HL-60 (cell line): ENCODE measurements at regions not wholly inside any gene's neighbourhood (a gene's known extent, or its start where the extent isn't known, plus 50 kb on each side); places are given as distances from the start of the nearest gene placed in this dataset.
"Not testable (repeated sequence)": the region's sequence is repeated elsewhere in the genome, so short reads cannot be mapped to it uniquely, and the experiment has no call there.

ENCODE experiments used
- DNase-seq, 2 experiments: peaks; one replicate each; pipeline ENCODE4 v3.0.0-alpha.2; 2010 to 2020; ENCODE audit warnings: low read depth in 1 of 2, low spot score in 1 of 2
- H3K27ac ChIP-seq: fragments of 250-450 bp; sonication (Bioruptor Pico); replicated peaks from 2 replicates; pipeline ENCODE4 v1.5.1; 2020; ENCODE audit warnings: mild to moderate bottlenecking, moderate library complexity
- H3K27me3 ChIP-seq: fragments of 250-450 bp; sonication (Bioruptor Pico); 2 replicates; pipeline ENCODE4 v1.5.1; 2021; ENCODE audit warnings: mild to moderate bottlenecking, moderate library complexity; ENCODE audit not compliant: insufficient read depth, poor library complexity, severe bottlenecking
- H3K4me3 ChIP-seq: replicated peaks from 2 replicates; pipeline ENCODE4 v1.5.1; 2011; ENCODE audit warnings: mild to moderate bottlenecking, control low read depth, low read length; ENCODE audit not compliant: insufficient read depth
- GABPA ChIP-seq: IDR thresholded peaks from 2 replicates; pipeline ENCODE4 v1.6.1; 2012; ENCODE audit warnings: low read depth
- POLR2AphosphoS5 ChIP-seq: IDR thresholded peaks from 2 replicates; pipeline ENCODE4 v1.6.1; 2012; ENCODE audit warnings: low read depth
- SPI1 ChIP-seq: IDR thresholded peaks from 2 replicates; pipeline ENCODE4 v1.6.1; 2012; ENCODE audit warnings: low read depth, mild to moderate bottlenecking, borderline replicate concordance
- TF ChIP-seq, protein P1 (sequence below): IDR thresholded peaks from 2 replicates; pipeline ENCODE4 v1.6.1; 2012; ENCODE audit warnings: low read depth; ENCODE audit not compliant: insufficient replicate concordance
- TF ChIP-seq, protein P2 (sequence below): IDR thresholded peaks from one replicate; pipeline ENCODE4 v1.5.1; 2011; ENCODE audit warnings: low read length, control low read depth, inconsistent platforms; ENCODE audit not compliant: insufficient read depth

DNA sequence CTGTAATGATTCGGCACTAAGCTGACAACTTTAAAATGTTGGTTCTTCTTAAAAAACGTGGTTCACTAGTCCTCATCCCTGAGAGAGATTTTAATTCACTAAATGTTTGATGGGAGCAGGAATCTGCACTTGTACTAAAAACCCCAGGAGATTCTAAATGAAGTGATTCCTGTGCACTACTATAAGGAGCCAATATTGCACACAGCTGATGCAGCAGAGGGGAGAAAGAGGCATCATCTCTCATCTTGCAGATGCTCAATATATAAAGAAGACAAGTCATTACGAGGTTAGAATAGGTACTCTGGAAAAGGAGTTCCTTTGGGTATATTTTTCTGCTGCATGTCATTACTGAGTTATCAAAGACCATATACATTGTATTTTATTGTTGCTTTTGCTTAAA is 207.6 kb upstream of the RASGEF1B start:
- no peak for DNase-seq
- H3K27me3 ChIP-seq = peaks cover 2% of the 10 kb centered on the region
- TF ChIP-seq POLR2AphosphoS5 (no peak), SPI1 (no peak), GABPA (no peak)
- TF ChIP-seq, protein P1, sequence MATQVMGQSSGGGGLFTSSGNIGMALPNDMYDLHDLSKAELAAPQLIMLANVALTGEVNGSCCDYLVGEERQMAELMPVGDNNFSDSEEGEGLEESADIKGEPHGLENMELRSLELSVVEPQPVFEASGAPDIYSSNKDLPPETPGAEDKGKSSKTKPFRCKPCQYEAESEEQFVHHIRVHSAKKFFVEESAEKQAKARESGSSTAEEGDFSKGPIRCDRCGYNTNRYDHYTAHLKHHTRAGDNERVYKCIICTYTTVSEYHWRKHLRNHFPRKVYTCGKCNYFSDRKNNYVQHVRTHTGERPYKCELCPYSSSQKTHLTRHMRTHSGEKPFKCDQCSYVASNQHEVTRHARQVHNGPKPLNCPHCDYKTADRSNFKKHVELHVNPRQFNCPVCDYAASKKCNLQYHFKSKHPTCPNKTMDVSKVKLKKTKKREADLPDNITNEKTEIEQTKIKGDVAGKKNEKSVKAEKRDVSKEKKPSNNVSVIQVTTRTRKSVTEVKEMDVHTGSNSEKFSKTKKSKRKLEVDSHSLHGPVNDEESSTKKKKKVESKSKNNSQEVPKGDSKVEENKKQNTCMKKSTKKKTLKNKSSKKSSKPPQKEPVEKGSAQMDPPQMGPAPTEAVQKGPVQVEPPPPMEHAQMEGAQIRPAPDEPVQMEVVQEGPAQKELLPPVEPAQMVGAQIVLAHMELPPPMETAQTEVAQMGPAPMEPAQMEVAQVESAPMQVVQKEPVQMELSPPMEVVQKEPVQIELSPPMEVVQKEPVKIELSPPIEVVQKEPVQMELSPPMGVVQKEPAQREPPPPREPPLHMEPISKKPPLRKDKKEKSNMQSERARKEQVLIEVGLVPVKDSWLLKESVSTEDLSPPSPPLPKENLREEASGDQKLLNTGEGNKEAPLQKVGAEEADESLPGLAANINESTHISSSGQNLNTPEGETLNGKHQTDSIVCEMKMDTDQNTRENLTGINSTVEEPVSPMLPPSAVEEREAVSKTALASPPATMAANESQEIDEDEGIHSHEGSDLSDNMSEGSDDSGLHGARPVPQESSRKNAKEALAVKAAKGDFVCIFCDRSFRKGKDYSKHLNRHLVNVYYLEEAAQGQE = no peak
- TF ChIP-seq, protein P2, sequence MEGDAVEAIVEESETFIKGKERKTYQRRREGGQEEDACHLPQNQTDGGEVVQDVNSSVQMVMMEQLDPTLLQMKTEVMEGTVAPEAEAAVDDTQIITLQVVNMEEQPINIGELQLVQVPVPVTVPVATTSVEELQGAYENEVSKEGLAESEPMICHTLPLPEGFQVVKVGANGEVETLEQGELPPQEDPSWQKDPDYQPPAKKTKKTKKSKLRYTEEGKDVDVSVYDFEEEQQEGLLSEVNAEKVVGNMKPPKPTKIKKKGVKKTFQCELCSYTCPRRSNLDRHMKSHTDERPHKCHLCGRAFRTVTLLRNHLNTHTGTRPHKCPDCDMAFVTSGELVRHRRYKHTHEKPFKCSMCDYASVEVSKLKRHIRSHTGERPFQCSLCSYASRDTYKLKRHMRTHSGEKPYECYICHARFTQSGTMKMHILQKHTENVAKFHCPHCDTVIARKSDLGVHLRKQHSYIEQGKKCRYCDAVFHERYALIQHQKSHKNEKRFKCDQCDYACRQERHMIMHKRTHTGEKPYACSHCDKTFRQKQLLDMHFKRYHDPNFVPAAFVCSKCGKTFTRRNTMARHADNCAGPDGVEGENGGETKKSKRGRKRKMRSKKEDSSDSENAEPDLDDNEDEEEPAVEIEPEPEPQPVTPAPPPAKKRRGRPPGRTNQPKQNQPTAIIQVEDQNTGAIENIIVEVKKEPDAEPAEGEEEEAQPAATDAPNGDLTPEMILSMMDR = no peak
- no peak overlapping the region for H3K4me3 ChIP-seq
- no peak overlapping the region for H3K27ac ChIP-seq

DNA sequence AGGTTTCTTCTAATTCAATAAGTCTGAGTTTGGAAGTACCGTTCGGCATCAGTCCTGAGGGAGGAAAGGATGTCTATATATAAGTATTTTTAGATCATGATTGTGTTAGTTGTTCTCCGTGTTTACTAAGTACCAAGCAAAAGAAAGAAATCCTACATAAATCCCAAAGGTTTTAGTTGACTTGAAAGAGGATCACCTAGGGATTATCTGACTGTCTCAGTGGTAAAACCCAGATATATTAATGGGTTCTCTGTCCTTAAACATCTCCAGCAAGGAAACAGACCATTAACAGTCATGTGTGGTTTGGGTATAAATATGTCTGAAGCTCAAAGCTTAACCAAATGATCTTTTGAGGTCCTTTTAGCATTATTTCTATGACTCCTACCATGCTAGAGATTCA is 207.1 kb upstream of the RASGEF1B start:
- H3K27me3 ChIP-seq = peaks cover 2% of the 10 kb centered on the region
- DNase-seq = no peak
- no peak overlapping the region for H3K27ac ChIP-seq
- no peak for TF ChIP-seq POLR2AphosphoS5
- H3K4me3 ChIP-seq = no peak overlapping the region

DNA sequence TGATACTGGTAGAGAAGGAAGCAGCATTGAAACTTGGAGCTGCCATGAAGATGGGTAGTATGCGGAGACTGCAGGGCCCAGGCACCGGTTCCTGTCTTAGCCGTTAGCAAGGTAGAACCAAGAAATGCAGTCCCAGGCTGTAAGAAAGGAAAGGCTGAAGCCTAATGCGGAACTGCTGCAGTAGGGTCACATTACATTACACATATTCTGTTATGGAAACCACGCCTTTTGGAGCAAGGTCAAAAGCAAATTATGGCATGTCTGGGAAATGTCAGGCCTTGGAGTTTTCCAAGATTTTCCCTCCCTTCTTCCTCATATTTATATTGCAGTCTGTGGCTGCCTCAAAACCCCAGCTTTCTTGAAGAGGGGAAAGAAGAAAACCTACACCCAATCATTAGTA is 204.8 kb upstream of the RASGEF1B start:
- TF ChIP-seq GABPA = no peak
- Histone ChIP-seq H3K27ac (no peak overlapping the region), H3K4me3 (no peak overlapping the region), H3K27me3 (no peaks in the 10 kb centered on the region)
- DNase-seq = no peak

DNA sequence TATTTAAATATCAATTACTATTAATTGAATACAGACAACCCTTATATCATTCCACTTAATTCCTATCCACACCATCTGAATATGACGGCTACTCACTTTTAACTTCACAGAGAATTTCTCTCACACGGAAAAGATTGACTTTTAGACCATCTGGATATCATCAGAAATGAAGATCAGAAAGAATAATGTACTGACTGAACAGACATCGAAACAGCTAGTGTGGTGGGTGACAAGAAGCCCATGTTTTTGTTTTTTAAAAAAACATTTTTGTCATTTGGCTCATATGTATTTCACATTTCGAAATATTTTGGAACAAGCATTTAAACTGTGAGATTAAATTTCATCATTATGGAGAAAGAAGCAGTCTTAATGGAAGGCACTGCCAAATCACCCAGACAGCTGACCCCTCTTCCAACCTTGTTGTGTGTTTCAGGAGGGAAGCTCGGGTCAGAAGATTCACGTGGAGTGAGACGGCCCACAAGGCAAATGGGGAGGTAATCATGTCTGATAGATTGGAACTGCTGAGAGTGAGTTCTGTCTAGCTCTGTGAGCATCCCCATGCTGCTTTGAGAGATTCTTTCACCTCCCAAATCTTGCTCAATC is 204.2 kb upstream of the RASGEF1B start:
- TF ChIP-seq SPI1 (no peak), GABPA (no peak), POLR2AphosphoS5 (no peak)
- TF ChIP-seq, protein P2 = no peak
- TF ChIP-seq, protein P1 = no peak
- no peaks in the 10 kb centered on the region for H3K27me3 ChIP-seq
- no peak for DNase-seq
- H3K27ac ChIP-seq = no peak overlapping the region
- H3K4me3 ChIP-seq = no peak overlapping the region

DNA sequence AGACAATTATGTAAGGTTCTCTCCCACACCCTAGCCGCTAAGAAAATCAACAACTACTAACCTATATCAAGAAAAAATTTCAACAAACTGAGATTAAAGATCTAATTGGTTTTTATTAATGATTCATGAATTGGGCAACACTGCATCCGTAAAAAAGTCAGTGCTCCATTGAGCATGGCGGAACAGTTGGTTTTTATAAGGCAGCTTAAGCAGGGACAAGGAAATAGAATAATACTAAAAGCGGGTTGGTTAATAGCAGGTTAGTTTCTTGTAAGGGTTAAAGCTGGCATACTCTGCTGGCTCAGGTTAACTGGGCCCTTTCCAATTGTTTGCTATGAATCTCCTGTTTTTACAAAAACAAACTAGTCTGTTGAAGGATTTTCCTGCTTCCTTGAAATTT is 202.3 kb upstream of the RASGEF1B start:
- Histone ChIP-seq H3K4me3 (no peak overlapping the region), H3K27me3 (no peaks in the 10 kb centered on the region), H3K27ac (no peak overlapping the region)
- no peak for TF ChIP-seq POLR2AphosphoS5
- TF ChIP-seq, protein P2 = no peak
- TF ChIP-seq, protein P1 = no peak
- no peak for TF ChIP-seq GABPA
- TF ChIP-seq SPI1 = no peak
- DNase-seq = no peak

DNA sequence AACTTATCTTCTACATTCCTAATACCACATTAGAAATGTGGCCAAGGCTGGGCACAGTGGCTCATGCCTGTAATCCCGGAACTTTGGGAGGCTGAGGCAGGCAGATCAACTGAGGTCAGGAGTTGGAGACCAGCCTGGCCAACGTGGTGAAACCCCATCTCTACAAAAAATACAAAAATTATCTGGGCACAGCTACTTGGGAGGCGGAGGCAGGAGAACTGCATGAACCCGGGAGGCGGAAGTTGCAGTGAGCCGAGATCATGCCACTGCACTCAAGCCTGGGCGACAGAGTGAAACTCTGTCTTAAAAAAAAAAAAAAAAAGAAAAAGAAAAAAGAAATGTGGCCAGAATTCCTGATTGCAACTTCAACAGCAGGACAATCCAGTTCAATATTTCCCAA is 196.6 kb upstream of the RASGEF1B start:
- H3K27ac ChIP-seq, DNase-seq, H3K27me3 ChIP-seq, H3K4me3 ChIP-seq: not testable (repeated sequence)
